NCI-H526 (cell line): ENCODE measurements at regions not wholly inside any gene's neighbourhood (a gene's known extent, or its start where the extent isn't known, plus 50 kb on each side); places are given as distances from the start of the nearest gene placed in this dataset.
A peak's percentile ranks its signal among the peaks of the same experiment; 100 is the strongest.
"Not testable (repeated sequence)": the region's sequence is repeated elsewhere in the genome, so short reads cannot be mapped to it uniquely, and the experiment has no call there.

ENCODE experiments used
- DNase-seq, 2 experiments: peaks; one replicate each; lab custom pipeline; 2025; lab: John Stamatoyannopoulos, UW

- DNase-seq: no peak
Observed at GRCh38 chr18:66440433-66440832, 163.5 kb downstream of the CDH19 start.

DNA sequence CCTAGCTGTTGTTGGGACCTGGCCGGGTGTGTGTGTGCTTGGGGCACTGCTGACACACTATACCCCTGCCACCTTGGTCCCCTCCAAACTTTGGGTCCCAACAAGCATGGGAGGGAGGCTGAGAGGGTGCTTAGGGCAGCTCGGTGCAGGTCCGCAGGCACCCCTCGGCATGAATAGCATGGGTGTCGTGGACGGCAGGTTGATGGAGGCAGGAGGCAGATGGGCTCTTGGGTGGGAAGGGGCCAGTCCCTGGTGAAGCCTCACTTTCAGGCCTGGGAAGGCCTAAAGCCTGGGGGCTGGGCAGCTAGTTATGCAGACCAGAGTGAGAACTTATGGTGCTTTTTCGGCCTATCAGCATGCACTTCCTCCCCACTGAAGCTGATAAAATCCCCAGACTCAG lies 164.2 kb downstream of the CDH19 start:
- no peak for DNase-seq

DNA sequence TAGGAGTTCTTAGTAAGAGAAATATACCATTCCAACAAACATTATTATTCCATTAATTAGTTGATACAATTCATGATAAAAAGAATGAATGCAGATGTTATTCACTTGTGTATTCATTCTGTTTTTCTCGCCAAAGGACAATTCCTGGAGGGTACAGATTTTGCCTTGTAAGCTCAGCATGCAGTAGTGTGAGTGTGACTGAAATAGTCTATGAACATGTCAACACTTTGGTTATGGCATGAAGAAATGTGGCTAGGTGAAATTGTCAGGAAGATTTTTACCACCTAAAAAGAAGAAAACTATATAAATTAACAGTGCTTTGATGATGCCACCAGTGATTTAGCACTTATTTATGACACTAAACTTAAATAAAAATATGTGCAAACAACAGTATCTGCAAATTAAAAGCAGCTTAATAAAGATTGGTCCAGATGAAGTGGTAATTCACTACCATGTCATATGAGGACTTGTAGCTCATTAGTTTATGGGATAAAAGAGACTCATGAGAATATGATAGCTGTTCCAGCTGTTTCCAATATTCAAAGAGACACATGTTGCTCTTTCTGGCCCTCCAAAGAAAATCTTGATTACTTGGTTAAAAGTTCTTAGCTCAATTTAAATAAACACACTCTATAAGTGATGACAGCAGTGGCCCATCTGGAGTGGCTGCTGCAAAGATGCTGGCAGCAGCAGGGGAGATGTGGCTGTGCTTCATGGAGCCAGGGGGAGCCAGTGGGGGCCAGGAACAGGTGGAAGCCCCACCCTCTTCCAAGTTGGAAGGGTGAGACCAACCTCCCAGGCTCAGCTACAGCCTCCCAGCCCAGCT lies 165.0 kb downstream of the CDH19 start:
- DNase-seq: no peak

DNA sequence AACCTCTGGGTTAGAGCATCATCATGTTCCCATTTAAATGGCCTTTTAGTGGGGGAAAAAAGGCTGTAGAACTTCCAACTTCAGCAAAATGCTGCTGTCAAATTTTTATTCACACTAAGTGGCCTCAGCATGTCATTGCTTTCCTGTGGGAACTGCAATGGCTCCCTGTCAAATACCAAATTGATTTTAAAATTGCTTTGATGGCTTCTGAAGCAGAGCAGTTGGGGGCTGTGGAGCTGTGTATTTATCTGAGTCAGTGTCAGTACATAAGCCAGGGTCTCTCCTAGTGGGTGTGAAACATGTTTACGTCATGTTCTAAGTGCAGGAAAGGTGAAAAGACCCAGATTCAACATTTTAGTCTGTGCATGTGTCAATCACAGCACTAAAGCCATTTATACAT lies 171.3 kb downstream of the CDH19 start:
- no peak for DNase-seq

DNA sequence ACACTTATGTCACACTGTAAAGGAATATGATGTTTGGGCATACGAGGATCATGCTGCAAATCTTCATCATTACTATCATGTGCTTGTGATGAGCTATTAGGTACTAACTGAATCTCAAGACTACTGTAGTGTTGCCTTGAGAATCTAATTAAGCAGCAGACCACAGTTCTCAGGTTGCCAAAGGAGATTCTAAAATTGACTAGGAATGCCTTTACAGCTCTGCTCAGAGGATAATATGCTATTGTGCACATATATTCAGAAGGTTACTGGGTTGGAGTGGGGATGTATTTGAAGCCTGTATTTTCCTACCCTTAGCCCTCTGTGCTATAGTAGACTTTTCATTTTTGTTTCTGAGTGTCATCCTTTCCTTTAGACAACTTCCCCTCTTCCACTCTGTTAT lies 175.1 kb downstream of the CDH19 start:
- no peak for DNase-seq

GRCh38 chr18:66419400-66419799 lies 184.5 kb downstream of the CDH19 start:
- DNase-seq: no peak

GRCh38 chr18:66410692-66411091 lies 193.2 kb downstream of the CDH19 start:
- no peak for DNase-seq

DNA sequence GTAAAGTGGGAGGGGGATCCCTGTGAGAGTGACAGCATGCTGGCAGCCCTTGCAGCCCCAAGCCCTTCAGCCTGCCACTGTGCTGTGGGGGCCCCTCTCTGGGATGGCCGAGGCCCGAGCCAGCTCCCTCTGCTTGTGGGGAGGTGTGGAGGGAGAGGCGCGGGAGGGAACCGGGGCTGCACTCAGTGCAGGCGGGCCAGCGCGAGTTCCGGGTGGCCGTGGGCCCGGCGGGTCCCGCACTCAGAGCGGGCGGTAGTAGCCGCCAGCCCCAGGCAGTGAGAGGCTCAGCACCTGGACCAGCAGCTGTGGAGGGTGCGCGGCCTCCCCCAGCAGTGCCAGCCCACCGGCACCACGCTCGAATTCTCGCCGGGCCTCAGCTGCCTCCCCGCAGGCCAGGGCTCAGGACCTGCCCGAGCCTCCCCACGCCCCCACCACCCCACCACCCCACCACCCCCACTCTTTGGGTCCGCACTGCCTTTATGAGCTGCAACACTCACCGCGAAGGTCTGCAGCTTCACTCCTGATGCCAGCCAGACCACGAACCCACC lies 208.1 kb downstream of the CDH19 start:
- no peak for DNase-seq

DNA sequence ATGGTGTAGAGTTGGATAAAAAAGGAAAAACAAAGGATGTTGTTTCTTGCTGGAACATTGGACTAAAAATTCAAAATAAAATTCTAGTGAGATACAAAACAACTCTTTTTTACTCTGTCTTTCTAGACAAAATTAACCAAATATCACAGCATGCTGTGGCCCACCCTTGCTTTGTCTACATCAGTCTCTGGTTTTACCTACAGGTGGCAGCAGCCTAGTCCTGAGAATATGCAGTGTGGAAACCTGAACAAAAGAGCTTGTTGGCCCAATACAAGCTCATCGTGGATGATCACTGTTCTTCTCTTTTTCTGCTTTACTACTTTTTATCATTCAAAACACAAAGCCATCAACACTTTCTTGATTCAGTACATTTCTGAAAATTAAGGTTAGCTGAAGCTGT lies 210.4 kb downstream of the CDH19 start:
- peak in 1 of 2 experiments; percentile 4 for DNase-seq

- no peak for DNase-seq
Observed at GRCh38 chr18:66377291-66377690, 226.6 kb downstream of the CDH19 start.

DNA sequence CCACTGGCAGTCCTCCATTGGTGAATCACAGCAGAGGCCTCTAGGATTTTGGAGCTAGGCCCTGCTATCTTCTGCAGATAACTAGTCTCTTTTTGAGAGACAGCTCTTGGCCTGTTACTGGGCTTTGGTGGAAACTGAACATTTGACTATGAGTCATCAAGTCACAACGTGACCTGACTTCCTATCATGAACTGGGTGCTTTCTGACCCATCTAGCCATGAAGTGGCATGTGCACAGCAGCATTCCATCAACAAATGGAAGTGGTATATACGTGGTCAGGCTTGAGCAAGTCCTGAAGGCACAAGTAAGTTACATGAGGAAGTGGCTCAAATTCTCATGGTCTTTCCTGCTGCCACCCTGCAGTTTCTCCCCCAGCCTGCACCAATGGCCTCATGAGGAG lies 228.5 kb downstream of the CDH19 start:
- not testable (repeated sequence) for DNase-seq

DNA sequence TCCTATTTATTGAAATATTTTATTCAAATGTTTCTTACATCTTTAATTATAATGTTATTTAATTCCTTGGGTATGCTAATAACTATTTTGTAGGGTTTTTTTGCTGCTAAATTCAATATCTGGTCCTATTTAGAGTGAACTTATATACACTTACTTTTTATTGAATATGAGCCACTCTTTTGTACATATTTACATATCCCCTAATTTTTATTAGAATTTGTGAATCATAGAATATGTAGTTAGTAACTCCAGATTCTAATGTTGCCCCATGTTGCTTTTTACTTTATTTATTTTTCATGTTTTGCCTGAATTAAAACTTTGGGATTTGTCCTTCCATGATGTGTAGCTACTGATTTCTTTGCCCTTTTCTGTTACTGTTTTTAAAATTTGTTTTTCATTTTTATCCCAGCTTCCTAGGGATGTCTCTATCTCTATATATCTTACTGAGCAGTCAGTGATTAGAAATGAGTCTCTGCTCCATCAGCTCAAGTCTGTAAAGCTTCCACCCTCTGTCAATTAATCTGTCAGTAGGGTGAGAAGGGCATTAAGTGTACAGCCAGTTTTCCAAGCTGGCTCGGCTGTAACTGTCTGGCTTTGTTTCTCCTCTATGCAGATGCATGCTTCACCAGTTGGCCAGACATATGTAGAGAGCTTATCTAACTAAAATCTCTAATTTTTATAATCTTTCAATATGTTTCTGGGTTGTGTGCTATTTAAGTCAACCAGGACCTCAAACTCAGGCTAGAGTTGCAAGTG lies 256.9 kb downstream of the CDH19 start:
- DNase-seq: no peak

DNA sequence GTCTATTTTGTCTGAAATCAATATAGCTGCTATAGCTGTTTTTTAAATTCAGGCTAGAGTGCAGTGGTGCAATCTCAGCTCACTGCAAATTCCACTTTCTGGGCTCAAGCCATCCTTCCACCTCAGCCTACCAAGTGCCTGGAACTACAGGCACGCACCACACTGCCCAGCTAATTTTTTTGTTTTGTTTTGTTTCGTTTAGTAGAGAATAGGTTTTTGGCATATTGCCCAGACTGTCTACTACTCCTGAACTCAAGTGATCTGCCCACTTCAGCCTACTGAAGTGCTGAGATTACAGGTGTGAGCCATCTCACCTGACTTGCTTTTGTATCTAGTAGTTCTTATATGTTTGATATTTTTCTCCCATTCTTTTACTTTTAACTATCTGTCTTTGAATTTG lies 259.7 kb downstream of the CDH19 start:
- DNase-seq: no peak

DNA sequence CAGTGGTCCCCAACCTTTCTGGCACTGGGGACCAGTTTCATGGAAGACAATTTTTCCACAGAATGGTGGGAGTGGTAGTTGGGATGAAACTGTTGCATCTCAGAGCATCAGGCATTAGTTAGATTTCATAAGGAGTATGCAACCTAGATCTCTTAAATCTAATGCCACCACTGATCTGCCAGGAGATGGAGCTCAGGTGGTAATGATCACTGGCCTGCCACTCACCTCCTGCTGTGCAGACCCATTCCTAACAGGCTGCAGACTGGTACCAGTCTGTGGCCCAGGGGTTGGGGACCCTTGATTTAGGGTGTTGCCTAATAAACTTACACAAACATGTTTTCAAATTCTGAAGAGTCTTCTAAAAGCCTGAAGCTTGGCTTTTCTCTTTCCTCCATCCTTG lies 261.3 kb downstream of the CDH19 start:
- no peak for DNase-seq

DNA sequence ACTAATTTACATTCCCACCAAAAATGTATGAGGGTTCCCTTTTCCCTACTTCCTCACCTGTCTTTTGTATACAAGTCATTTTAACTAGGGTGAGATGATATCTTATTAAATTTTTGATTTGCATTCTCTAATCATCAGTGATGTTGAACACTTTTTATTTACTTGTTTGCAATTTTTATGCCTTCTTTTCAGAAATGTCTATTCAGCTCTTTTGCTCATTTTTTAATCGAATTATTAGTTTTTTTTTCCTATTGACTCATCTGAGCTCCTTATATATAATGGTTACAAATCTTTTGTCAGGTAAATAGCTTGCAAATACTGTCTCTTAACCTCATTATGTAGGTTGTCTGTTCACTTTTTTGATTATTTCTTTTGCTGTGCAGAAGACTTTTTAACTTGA lies 269.4 kb downstream of the CDH19 start:
- no peak for DNase-seq

DNA sequence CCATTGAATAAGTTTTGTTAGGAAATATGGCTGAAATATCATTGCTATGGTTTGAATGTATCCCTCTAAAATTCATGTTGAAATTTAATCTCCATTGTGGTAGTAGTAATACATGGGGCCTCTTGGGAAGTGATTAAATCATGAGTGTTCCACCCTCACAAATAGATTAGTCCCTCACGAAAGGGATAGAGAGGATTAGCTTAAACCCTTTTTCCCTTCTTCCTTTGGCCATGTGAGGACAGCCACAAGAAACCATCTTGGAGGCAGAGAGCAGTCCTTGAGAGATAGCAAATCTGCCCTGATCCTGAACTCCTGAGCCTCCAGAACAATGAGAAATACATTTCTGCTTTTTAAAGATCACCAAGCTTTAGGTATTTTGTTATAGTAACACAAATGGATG lies 274.2 kb downstream of the CDH19 start:
- no peak for DNase-seq

DNA sequence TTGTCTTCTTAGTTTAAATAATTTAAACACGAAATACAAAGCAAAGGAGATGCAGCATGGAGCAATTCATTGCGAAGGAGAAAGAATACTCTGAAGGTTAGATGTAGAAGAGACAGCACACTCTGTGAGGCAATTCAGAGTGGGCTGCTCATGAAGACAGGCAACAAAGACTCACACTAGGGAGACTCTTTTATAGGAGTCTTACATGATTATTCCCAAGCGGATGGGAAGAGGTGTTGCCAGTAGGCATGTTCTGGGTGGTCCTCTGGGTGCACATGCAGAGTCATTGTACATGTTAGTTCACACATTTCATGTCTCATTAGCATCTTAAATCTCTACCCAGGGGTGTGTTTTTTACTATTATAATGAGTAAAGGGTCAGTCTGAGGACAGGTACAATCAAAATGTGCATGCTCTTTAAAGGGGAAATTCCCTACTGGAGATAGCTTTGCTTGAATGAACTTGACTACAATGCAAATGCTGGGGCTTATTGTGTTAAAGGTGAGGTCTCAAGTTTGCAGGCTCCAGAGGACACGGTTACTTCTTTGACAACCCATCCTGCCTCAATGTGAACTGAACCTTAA lies 275.5 kb downstream of the CDH19 start:
- no peak for DNase-seq

DNA sequence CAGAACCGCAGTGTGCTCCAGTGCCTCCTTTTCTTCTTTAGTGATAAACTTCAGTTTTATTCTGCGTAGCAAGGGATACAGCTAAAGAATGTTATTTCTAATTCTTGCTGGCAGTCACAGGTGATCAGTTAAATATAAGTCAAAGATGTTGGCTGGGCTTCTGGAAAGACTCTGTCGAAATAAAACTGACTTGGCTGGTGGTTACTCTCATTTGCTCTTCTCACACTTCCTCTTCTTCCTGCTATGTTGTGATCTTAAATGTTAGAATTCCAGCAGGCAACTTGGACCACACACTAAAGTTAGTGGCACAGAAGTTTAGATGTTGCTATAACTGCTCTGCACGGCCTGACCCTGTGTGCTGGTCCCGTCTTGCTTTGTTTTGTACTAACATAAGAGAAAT lies 278.6 kb downstream of the CDH19 start:
- no peak for DNase-seq

GRCh38 chr18:66324616-66325015 lies 279.3 kb downstream of the CDH19 start:
- DNase-seq: no peak

DNA sequence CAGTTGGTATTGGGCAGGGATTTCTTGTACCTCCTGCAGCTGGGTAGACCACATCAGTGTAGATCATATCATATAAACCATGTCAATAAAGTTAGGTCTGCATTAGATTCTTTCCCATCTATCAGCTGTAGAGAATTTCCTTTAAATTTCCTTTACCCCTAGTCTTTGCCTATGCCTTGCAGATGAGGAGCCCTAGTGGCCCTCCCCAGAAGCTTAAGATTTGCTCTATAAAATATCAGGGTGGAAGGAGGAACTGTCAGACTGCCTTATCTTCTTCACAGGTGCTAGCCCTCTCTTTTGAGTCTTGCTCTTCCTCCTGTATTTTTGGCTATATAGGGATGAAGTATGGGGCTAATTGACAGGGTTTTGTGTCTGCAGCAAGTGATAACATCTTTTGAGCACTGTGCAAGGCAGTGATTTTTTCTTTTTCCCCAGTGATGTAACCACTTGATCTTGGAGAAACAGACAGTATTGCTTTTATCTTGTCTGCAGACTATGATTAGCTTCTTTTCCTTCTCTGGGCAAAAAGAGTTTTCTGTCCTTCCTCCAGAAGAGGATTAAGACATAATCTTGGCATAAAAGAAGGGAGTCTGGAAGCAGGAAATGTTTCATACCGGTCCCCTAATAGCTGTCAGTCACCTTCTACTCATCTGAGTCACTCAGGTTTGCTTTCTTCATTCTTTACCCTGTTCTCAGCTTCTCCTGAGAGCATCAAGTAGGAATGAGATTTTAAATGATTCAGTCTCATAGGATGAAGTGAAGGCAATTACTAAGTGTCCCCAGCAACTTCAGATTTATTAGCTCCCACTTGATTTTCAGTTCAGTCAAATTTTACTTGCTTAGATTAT lies 286.4 kb downstream of the CDH19 start:
- no peak for DNase-seq

DNA sequence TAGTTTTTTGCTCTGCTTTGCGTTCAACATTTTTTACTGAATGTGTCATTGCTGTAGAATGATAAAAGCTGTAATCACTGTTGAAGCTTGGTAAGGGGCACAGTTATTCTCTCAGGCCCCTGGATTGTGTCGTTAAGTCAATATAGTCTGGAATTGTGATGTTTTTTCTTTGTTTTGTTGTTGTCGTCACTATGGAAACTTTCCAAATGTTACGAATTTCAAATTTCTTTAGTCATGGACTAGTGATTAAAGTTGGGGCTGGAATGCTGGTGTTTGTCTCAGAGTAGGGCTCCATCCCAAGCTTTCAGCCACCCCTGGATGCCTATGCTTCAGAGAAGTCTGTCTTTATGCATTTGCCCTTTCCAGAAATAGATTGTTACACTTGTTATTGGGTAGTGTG lies 287.2 kb downstream of the CDH19 start:
- no peak for DNase-seq

DNA sequence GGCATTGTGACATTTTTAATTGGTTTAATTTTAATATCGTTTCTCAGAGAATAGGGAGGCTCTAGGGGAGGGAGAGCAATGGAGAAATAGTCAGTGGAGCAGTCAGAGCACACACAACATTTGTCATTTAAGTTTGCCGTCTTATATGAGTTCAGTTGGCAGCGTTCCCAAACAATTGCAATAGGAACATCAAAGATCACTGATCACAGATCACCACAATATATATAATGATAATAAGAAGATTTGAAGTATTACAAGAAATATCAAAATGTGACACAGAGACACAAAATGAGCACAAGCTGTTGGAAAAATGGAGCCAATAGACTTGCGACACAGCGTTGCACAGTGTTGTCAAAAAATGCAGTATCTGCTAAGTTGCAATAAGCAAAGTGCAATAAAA lies 303.7 kb downstream of the CDH19 start:
- no peak for DNase-seq
